ENCODE measurements at regions not wholly inside any gene's neighbourhood (a gene's known extent, or its start where the extent isn't known, plus 50 kb on each side); places are given as distances from the start of the nearest gene placed in this dataset.

GRCh38 chr3:67713764-67714469, 59.5 kb upstream of the SUCLG2 start:
- Histone ChIP-seq H3K27ac (replicated peaks) (no peak overlapping the region), H3K4me3 (replicated peaks; ENCODE audit: insufficient read depth, low read length) (no peak overlapping the region), H3K27me3 (ENCODE audit: insufficient read depth, poor library complexity, severe bottlenecking) (no peaks in the 10 kb centered on the region)
- DNase-seq (ENCODE audit: low read depth in 1 of 2, low spot score in 1 of 2) = peak in 1 of 2 experiments; percentile 39
- TF ChIP-seq REST (IDR thresholded peaks at IDR 0.05; ENCODE audit: insufficient replicate concordance, low read depth) (no peak), SPI1 (IDR thresholded peaks at IDR 0.05; ENCODE audit: borderline replicate concordance, low read depth) (peak; percentile 38; the same call in 1 of the 2 replicates)

- H3K27me3 ChIP-seq (ENCODE audit: insufficient read depth, poor library complexity, severe bottlenecking) = no peaks in the 10 kb centered on the region
- TF ChIP-seq CTCF (IDR thresholded peaks at IDR 0.05; ENCODE audit: insufficient read depth, low read length) (no peak), SPI1 (IDR thresholded peaks at IDR 0.05; ENCODE audit: borderline replicate concordance, low read depth) (peak; percentile 83)
- H3K27ac ChIP-seq (replicated peaks) = no peak overlapping the region
- H3K4me3 ChIP-seq (replicated peaks; ENCODE audit: insufficient read depth, low read length) = no peak overlapping the region
- peak in 1 of 2 experiments; percentile 23 for DNase-seq (ENCODE audit: low read depth in 1 of 2, low spot score in 1 of 2)
Observed at GRCh38 chr3:67712259-67712658, 57.8 kb upstream of the SUCLG2 start.

GRCh38 chr3:67710396-67710795, 56.0 kb upstream of the SUCLG2 start:
- no peak overlapping the region for H3K4me3 ChIP-seq (replicated peaks; ENCODE audit: insufficient read depth, low read length)
- no peak for TF ChIP-seq CTCF (IDR thresholded peaks at IDR 0.05; ENCODE audit: insufficient read depth, low read length)
- no peak for TF ChIP-seq SPI1 (IDR thresholded peaks at IDR 0.05; ENCODE audit: borderline replicate concordance, low read depth)
- no peak for TF ChIP-seq REST (IDR thresholded peaks at IDR 0.05; ENCODE audit: insufficient replicate concordance, low read depth)
- no peak for TF ChIP-seq GABPA (IDR thresholded peaks at IDR 0.05; ENCODE audit: low read depth)
- no peak for TF ChIP-seq POLR2AphosphoS5 (IDR thresholded peaks at IDR 0.05; ENCODE audit: low read depth)
- H3K27ac ChIP-seq (replicated peaks) = no peak overlapping the region
- no peaks in the 10 kb centered on the region for H3K27me3 ChIP-seq (ENCODE audit: insufficient read depth, poor library complexity, severe bottlenecking)
- DNase-seq (ENCODE audit: low read depth in 1 of 2, low spot score in 1 of 2) = no peak

- no peak overlapping the region for H3K27ac ChIP-seq (replicated peaks)
- peaks cover 2% of the 10 kb centered on the region for H3K27me3 ChIP-seq (ENCODE audit: insufficient read depth, poor library complexity, severe bottlenecking)
- DNase-seq (ENCODE audit: low read depth in 1 of 2, low spot score in 1 of 2) = no peak
- TF ChIP-seq POLR2AphosphoS5 (IDR thresholded peaks at IDR 0.05; ENCODE audit: low read depth) = no peak
- no peak for TF ChIP-seq REST (IDR thresholded peaks at IDR 0.05; ENCODE audit: insufficient replicate concordance, low read depth)
- no peak for TF ChIP-seq CTCF (IDR thresholded peaks at IDR 0.05; ENCODE audit: insufficient read depth, low read length)
- no peak for TF ChIP-seq SPI1 (IDR thresholded peaks at IDR 0.05; ENCODE audit: borderline replicate concordance, low read depth)
- TF ChIP-seq GABPA (IDR thresholded peaks at IDR 0.05; ENCODE audit: low read depth) = no peak
- no peak overlapping the region for H3K4me3 ChIP-seq (replicated peaks; ENCODE audit: insufficient read depth, low read length)
Observed at GRCh38 chr3:67706934-67707333, 52.5 kb upstream of the SUCLG2 start.
